ENCODE measurements at regions not wholly inside any gene's neighbourhood (a gene's known extent, or its start where the extent isn't known, plus 50 kb on each side); places are given as distances from the start of the nearest gene placed in this dataset.

DNA sequence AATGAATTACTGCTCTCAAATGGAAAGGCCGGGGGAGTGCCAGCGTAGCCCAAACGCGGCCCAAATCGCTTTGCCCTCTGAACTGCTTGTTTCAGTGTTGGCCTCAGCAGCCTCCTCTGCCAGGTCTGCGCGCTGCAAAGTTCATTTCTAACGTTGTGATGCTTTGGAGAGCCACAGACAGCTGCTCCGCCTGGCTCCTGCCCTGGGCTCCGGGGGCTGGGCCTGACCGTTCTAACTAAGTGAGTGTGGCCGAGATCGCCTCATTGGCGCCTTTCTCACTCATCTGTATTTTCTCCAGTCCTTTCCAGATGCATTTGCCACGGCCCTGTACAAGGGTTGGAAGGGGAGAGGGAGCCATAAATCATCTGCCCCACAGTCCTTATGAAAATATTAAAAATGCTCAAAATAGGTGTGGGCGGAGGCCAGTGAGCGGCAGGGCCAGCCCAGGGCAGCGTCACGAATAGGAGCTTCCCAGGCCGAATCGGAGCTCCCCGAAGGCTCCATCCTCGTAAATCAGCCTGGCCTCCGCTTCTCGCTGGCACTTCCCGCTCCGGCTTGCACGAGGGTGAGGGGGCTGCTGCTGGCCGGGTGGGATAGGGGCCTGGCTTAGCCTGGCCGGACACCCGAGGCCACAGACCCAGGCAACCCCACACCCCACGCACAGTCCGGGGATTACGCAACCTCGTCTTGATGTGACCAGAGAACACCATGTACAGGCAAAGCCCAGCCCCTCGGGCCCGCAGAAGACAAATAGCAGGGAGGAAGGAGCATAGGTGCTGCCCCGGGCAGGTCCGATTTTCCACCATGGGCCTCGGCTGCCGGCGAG is 196.6 kb upstream of the DIO3 start:
- no peak for DNase-seq
- H3K36me3 ChIP-seq, result no peaks in the 10 kb centered on the region
- H3K27ac ChIP-seq (replicated peaks), result no peak overlapping the region
- H3K9me3 ChIP-seq (replicated peaks), result no peaks in the 10 kb centered on the region
- H3K4me3 ChIP-seq, result no peak overlapping the region
- H3K27me3 ChIP-seq (ENCODE audit: low read depth), result peaks cover 72% of the 10 kb centered on the region
- intact Hi-C loops (cut with micrococcal nuclease), result no loop called here
- TF ChIP-seq, protein P1, sequence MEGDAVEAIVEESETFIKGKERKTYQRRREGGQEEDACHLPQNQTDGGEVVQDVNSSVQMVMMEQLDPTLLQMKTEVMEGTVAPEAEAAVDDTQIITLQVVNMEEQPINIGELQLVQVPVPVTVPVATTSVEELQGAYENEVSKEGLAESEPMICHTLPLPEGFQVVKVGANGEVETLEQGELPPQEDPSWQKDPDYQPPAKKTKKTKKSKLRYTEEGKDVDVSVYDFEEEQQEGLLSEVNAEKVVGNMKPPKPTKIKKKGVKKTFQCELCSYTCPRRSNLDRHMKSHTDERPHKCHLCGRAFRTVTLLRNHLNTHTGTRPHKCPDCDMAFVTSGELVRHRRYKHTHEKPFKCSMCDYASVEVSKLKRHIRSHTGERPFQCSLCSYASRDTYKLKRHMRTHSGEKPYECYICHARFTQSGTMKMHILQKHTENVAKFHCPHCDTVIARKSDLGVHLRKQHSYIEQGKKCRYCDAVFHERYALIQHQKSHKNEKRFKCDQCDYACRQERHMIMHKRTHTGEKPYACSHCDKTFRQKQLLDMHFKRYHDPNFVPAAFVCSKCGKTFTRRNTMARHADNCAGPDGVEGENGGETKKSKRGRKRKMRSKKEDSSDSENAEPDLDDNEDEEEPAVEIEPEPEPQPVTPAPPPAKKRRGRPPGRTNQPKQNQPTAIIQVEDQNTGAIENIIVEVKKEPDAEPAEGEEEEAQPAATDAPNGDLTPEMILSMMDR (IDR thresholded peaks at IDR 0.05; ENCODE audit: borderline replicate concordance), result no peak
- H3K4me1 ChIP-seq, result no peaks in the 10 kb centered on the region

DNA sequence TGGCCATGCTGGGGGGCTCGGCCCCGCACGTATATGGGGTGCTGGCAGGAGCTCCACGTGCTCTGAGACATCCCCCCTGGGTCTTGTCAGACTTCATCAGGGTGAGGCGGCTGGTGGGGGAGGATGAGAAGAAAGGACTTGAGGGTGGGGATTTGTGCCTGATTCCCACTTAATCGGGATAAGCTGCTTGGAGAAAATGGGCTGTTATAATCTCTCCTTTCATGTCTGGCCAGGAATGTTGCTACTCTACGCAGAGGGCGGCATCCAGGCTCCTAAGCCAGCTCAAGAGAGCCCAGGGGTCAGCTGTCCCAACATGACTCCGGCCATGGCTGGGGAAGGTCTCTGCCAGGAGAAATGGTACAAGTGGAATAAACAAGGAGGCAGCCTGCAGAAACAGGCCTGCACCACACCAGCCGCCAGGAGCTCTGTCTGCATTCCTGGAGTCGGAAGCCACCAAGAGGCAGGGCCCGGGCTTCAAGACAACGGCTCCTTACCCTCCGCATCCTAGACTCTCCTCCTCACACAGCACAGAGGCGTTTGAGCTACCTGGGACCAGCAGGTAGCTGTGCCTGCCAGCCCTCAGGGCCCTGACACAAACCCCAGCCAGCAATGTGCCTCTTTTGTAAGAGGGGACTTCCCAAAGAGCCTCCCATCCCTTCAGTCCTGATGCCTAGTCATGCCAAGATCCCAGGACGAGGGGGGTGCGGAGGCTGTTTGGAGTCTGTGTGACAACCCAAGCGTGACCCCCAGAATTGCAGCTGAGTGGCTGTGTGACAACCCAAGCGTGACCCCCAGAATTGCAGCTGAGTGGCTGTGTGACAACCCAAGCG is 195.8 kb upstream of the DIO3 start:
- Histone ChIP-seq H3K27ac (replicated peaks) (no peak overlapping the region), H3K4me1 (no peaks in the 10 kb centered on the region), H3K27me3 (ENCODE audit: low read depth) (peaks cover 71% of the 10 kb centered on the region), H3K4me3 (no peak overlapping the region), H3K9me3 (replicated peaks) (no peaks in the 10 kb centered on the region), H3K36me3 (no peaks in the 10 kb centered on the region)
- DNase-seq, result no peak
- TF ChIP-seq, protein P1 (IDR thresholded peaks at IDR 0.05; ENCODE audit: borderline replicate concordance), result no peak
- intact Hi-C loops (cut with micrococcal nuclease), result no loop called here

DNA sequence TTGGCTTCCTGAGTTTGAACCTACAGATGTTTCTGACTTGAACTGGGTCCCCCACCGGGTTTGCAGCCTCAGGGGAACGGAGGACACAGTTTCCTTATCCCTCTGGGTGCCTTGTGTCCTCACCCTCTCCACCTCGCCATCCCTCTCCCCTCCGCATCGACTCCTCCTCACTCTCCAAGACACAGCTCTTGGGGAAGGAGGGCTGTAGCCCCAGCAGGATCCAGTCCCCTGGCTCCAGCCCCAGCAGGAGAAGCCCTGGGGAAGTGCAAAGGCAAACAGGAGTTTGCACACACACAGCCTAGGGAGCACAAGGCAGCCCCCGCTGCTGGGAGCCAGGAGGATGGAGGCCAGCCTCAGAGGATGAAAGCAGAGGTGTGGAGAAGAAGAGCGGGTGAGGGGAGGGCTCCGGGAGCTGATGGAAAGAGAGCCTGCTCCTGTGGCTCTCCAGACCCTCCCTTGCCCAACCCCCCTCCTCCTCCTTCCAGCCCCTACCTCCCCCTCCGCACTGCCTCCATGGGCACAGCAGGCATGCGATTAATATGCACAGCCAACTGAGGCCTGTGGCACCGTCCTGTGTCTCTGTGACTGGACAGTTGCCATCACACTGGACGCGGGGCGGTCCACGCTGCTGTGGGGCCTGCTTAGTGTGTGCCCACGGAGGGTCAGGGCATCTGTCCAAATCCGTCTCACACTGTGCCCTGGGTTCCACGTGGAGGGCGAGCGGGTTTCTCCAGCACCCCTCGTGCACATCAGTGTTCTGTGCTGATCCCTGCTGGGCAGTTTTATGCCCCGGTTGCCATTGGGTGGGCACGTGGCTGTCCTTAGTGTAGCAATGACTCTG is 193.7 kb upstream of the DIO3 start:
- DNase-seq, result no peak
- Histone ChIP-seq H3K27ac (replicated peaks) (no peak overlapping the region), H3K4me3 (no peak overlapping the region), H3K4me1 (no peaks in the 10 kb centered on the region), H3K9me3 (replicated peaks) (no peaks in the 10 kb centered on the region), H3K27me3 (ENCODE audit: low read depth) (peaks cover 76% of the 10 kb centered on the region), H3K36me3 (no peaks in the 10 kb centered on the region)
- intact Hi-C loops (cut with micrococcal nuclease), result no loop called here
- TF ChIP-seq, protein P1 (IDR thresholded peaks at IDR 0.05; ENCODE audit: borderline replicate concordance), result no peak

DNA sequence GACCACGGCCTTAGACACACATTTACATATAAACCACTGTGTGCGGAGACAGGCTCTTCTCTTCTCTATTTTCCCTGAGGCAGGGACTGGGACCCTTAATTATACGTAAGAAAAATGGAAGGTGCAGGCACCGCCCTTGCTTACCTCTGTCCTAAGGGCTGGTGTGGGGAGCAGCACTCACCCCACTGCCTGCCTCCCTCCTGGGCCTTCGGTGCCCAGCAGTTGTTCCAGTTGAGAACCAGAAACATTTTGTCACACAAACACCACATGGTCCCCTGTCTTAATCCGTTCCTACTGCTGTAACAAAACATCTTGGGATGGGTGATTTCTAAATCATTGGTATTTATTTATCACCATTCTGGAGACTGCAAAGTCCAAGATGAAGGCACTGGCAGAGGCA is 192.7 kb upstream of the DIO3 start:
- Histone ChIP-seq H3K4me3 (no peak overlapping the region), H3K27me3 (ENCODE audit: low read depth) (peaks cover 77% of the 10 kb centered on the region), H3K27ac (replicated peaks) (no peak overlapping the region), H3K4me1 (no peaks in the 10 kb centered on the region), H3K9me3 (replicated peaks) (no peaks in the 10 kb centered on the region), H3K36me3 (no peaks in the 10 kb centered on the region)
- intact Hi-C loops (cut with micrococcal nuclease), result no loop called here
- TF ChIP-seq, protein P1 (IDR thresholded peaks at IDR 0.05; ENCODE audit: borderline replicate concordance), result no peak
- no peak for DNase-seq
